ENCODE measurements at regions not wholly inside any gene's neighbourhood (a gene's known extent, or its start where the extent isn't known, plus 50 kb on each side); places are given as distances from the start of the nearest gene placed in this dataset.

DNA sequence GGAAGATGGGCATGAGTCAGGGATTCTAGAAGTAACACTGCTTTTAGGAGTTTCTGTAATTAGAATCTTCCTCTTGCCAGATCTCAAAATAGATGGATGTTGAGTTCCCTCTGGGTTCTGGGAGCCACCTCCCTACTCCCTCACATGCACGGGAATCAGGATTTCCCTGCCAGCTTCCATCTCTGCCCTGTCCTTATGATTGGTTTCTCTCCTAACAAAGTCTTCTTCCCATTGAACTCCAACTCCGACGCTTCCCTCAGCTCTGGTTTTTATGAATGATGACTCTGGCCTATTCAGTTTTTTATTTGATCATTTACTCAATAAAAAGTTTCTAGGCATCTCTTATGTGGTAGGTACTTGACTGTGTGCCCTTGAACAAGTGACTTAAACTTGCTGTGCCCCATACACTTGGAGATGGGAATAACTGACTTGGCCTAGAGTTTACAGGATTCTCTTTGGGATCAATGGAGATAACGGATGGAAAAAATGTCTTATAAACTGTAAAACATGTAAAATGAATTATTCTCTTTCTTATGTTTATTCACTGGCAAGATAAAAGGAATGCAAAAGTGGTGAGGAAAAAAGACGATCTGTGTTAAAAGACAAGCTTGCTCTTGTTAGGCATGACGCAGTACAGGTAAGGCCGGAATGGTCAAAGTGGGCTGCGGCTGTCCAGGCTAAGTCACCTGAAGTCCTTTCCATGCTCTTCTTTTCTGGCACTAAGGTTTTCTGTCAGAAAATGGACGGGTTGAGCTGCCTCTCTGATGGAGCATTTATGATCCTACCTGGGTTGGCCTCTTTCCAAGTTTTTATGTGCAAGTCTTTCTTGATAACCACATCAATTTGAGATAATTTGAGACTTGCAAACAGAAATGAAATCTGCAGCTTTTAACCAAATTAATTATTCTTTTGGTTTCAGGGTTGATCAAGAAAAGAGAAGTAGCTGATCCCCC, 199.6 kb downstream of the MYCN start:
- ATAC-seq (no peak), DNase-seq (no peak)
- intact Hi-C loops (cut with micrococcal nuclease): no loop called here

DNA sequence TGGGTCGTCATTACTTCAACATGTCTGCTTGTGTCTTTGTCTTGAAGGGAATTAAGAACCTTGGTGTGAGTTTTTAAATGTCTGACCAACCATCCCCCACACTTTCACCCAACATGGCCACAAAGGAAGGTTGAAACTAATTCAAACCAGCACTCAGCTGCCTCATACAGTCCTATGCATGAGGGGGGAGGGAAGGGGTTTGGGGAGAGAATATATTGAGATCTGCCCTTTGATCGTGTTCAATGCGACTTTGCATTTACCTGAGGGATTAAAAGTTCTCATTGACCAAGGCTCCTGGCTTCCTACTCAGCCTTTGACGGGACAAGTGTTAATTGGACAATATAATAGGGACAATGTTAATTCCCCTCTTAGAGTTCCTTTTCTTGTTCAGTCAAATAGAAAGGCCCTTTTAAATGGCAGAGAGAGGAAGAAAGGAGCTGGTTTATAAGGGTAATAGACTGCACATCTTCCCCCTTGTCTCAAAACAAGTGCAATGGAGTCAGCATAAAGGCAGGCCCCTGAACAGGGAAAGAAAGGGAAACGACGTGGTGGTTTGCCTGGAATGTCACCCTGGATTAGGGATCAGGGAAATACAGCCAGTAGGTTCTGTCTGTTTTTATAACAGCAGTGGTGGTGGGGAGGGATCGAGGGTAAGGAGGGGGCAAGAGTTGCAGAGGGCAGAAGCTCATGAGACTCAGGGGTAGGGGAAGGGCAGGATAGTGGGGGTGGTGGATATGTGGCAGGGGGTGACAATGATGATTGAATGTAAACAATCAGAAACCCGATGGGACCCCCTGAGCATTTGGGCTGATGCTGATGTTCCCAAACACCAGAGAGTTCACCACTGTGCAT, 198.7 kb downstream of the MYCN start:
- no peak for DNase-seq
- no peak for ATAC-seq
- intact Hi-C loops (cut with micrococcal nuclease): no loop called here

DNA sequence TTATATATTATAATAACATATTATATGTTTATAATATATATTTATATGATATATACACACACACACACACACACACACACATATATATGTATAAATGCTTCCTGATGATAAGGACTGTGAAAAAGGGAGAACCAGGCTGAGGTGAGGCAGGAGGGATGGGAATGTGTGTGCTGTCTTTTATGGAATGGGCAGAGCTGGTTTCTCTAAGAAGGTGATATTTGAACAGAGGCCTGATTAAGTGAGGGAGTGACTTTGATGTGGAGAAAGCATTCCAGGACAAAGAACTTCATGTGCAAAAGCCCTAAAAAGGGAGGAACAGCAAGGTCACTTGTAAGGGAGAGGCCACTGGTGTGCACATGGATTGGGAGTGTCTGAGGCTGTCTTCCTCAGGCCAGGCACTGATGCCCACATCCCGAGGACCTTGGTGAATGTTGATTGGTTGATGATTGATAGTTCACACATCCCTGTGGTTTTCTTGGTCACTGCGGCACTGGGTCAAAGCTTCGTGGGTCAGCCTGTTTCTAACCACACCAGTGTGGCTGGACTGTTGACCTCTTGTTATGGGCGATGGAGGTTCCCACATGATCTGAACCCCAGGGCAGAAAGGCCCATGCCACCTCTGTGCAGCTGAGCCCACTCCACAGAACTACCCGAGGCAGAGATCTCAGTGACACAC, 196.9 kb downstream of the MYCN start:
- ATAC-seq (no peak), DNase-seq (no peak)
- intact Hi-C loops (cut with micrococcal nuclease): no loop called here

GRCh38 chr2:16136461-16137035, 196.2 kb downstream of the MYCN start:
- intact Hi-C loops (cut with micrococcal nuclease): no loop called here
- no peak for DNase-seq
- ATAC-seq: no peak

- no peak for DNase-seq
- intact Hi-C loops (cut with micrococcal nuclease): no loop called here
- no peak for ATAC-seq
Measured at GRCh38 chr2:16135913-16136310, 195.6 kb downstream of the MYCN start.

- intact Hi-C loops (cut with micrococcal nuclease): no loop called here
- ATAC-seq: no peak
Measured at GRCh38 chr2:16135196-16135912, 195.0 kb downstream of the MYCN start.

DNA sequence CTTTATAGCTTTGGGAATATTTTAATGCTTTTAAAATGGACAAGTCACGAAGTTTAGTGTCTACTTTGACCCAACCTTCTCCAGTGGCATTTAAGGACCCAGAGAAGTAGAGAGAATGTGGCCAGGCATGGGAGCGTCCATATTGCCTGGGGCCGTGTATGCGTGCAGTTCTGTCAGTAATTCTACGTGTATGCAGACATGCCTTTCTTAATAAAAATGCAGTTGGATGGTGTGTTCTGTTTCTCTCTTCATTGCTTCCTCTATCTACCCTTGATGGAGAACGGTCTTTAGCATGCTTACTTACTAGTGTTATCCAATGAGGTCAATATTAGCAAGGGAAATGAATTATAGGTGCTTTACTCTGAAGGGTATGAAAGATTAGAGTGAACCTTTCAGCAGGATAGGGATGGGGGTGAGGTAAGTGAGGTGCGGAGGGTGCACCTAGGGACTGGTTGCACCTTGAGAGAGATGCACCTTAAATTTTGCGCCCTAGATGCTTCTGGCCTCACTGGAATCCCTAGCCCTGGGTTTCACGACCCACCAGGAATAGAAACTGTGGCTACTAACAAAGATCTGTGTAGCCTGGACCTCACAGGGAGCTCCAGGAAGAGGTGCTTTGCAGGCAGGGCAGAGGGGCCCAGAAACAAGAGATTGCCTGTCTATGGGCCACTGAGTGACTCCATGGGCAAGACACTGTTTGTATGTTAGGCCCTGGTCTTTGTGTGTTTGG, 194.3 kb downstream of the MYCN start:
- intact Hi-C loops (cut with micrococcal nuclease): no loop called here
- DNase-seq (no peak), ATAC-seq (no peak)

More at GRCh38 chr2:16135196-16135912, 195.0 kb downstream of the MYCN start:
- no peak for DNase-seq

DNA sequence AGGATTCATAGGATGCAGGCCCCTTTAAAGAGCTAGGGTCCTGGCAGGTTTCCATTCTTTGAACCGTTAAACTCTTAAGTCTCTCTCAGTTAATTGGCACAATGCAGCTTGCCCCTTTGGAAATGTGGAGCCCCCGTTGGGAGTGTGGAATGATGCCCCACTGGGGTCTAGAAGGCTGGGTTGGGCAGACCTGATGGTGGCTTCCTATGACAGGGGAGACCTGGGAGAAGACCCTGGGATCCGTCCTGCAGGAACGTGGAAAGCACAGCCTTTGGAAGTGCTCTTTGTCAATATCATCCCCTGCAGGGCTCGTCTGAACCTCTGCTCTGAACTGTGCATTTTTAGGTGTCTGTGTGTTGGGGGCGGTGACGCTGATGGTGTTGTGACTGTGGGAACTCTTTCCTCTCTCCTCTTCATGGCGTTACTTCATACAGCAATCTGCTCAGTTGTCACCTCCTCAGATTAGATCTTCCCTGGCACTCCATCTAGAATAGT, 190.6 kb downstream of the MYCN start:
- ATAC-seq: no peak
- intact Hi-C loops (cut with micrococcal nuclease): no loop called here
- no peak for DNase-seq

DNA sequence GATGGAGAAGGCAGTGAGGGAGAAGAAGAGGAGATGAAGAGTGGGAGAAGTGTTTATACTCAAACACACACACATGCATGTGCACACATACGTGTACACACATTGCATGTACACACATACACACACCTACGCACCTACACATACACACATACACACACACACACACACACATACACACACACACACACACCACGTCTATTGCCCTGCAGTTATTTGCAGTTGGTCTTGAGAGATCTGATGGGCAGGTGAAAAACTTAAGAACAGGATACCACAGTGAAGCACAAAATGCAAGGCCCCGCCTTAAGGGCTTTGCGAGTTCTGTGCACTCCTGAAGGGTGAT, 190.2 kb downstream of the MYCN start:
- ATAC-seq: no peak
- no peak for DNase-seq
- intact Hi-C loops (cut with micrococcal nuclease): no loop called here

GRCh38 chr2:16129716-16130540, 189.6 kb downstream of the MYCN start:
- intact Hi-C loops (cut with micrococcal nuclease): no loop called here
- DNase-seq: no peak
- no peak for ATAC-seq

DNA sequence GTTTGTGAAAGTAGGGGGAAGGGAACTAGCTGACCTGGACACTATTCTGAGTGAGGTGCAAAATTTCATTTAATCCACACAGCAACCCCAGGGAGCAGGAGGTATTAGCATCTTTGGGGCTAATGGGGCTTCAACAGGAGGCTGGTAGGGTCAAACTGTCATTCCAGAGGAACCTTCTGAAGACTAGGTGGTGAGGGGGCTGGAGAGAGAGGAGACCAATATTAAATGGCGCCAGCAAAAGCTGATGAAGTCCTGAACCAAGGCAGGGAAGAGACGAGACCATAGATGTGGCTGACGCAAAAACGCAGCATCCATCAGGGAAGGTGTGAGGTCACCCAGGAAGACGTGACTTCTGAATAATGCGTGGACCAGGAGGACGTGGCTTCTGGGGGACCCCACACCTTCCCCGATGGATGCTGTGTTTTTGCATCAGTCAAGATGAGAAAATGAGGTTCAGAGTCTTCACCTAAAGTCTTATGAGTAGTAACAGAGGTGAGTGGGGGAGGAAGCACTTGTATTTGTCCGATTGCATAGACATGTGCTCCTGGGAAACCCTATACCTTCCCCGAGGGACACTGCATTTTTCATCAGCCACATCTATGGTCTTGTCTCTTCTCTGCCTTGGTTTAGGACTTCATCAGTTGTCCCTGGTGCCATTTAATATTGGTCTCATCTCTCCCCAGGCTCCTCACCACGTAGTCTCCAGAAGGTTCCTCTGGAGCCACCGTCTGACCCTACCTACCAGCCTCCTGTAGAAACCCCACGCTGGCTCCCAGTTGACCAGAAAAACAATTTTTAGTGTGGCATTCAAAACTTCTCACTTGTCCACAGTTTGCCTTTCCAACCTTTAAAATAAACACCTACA, 188.6 kb downstream of the MYCN start:
- DNase-seq (no peak), ATAC-seq (no peak)
- intact Hi-C loops (cut with micrococcal nuclease): no loop called here

GRCh38 chr2:16127958-16128357, 187.6 kb downstream of the MYCN start:
- intact Hi-C loops (cut with micrococcal nuclease): no loop called here
- ATAC-seq (no peak), DNase-seq (no peak)

DNA sequence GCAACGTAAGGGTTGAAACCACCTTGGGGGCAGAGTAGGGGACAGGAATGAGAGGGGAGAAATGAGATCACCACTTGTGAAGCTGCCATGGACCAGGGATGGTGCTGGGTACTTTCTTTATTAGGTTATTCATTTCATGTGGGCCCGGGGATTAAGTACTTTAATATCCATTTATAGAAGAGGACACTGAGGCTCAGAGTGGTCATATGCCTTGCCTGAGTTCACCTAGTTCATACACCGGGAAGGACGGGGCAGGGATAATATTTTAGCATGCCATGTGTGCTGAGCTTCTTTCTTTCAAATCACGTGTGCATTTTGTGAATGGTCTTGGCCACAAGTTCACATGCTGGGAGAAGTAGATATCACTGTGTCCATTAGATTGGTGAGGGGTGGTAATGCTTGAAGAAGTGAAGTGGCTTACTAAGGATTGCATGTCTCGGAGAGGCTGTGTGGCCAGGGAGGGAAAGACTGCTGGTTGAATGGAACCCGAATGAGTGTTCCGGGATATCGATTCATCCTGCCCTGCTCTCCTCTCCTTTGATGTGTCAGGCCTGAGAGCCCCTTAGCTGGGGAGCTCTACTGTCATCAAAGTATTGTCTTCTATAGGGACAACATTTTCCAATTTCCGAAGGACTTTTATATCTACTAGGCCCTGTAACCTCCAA, 187.1 kb downstream of the MYCN start:
- intact Hi-C loops (cut with micrococcal nuclease): no loop called here
- DNase-seq (no peak), ATAC-seq (no peak)

GRCh38 chr2:16126517-16127275, 186.3 kb downstream of the MYCN start:
- intact Hi-C loops (cut with micrococcal nuclease): no loop called here
- no peak for DNase-seq
- no peak for ATAC-seq
